ENCODE measurements at regions not wholly inside any gene's neighbourhood (a gene's known extent, or its start where the extent isn't known, plus 50 kb on each side); places are given as distances from the start of the nearest gene placed in this dataset.

DNA sequence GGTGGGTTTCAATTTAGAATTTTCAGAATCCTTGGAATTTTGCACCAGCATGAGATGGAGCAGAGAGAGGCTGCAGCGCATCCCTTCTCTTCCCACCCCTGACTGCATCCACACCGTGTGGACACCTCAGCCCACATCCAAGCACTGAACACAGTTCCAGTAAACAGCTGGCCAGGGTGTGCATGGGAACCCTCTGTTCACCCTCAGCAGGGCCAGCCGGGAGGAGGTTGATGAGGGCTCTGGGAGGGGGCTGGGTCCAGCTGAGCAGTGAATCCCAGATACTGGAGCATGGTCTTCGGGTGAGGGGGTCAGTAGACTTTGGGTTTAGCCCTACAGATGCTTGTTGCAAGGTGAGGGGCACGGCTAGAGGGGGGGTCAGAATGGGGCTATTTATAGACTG is 85.8 kb downstream of the RPLP1 start:
- H3K9me3 ChIP-seq = no peaks in the 10 kb centered on the region
- intact Hi-C loops (cut with DNase I) = no loop called here
- H3K36me3 ChIP-seq = no peaks in the 10 kb centered on the region
- H3K4me3 ChIP-seq = no peak overlapping the region
- TF ChIP-seq, protein P1, sequence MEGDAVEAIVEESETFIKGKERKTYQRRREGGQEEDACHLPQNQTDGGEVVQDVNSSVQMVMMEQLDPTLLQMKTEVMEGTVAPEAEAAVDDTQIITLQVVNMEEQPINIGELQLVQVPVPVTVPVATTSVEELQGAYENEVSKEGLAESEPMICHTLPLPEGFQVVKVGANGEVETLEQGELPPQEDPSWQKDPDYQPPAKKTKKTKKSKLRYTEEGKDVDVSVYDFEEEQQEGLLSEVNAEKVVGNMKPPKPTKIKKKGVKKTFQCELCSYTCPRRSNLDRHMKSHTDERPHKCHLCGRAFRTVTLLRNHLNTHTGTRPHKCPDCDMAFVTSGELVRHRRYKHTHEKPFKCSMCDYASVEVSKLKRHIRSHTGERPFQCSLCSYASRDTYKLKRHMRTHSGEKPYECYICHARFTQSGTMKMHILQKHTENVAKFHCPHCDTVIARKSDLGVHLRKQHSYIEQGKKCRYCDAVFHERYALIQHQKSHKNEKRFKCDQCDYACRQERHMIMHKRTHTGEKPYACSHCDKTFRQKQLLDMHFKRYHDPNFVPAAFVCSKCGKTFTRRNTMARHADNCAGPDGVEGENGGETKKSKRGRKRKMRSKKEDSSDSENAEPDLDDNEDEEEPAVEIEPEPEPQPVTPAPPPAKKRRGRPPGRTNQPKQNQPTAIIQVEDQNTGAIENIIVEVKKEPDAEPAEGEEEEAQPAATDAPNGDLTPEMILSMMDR (IDR thresholded peaks at IDR 0.05) = no peak
- DNase-seq (ENCODE audit: low spot score in 2 of 2) = no peak
- H3K4me1 ChIP-seq = no peaks in the 10 kb centered on the region
- H3K27ac ChIP-seq = no peak overlapping the region
- no peaks in the 10 kb centered on the region for H3K27me3 ChIP-seq

DNA sequence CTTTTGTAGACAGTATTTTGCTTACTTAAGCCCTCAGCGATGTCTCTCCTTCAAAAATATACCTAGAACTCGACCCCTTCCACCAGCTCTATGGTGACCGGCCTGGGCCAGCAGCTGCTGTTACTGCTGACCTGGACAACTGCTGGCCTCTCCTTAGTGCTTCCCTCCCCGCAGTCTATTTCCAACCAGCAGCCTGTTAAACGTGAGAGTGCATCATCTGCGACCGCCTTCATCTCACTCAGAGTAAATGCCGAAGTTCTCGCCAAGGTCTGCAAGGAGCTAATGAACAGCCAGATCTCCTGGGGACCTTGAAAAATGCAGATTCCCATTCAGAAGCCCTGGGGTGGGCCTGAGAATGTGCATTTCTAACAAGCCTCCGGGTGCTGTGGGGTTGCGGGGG is 86.7 kb downstream of the RPLP1 start:
- H3K36me3 ChIP-seq = no peaks in the 10 kb centered on the region
- TF ChIP-seq, protein P1 (IDR thresholded peaks at IDR 0.05) = no peak
- H3K4me3 ChIP-seq = no peak overlapping the region
- intact Hi-C loops (cut with DNase I) = no loop called here
- H3K27ac ChIP-seq = no peak overlapping the region
- DNase-seq (ENCODE audit: low spot score in 2 of 2) = no peak
- H3K4me1 ChIP-seq = no peaks in the 10 kb centered on the region
- H3K27me3 ChIP-seq = no peaks in the 10 kb centered on the region
- H3K9me3 ChIP-seq = no peaks in the 10 kb centered on the region

GRCh38 chr15:69540622-69541021 is 88.0 kb downstream of the RPLP1 start:
- TF ChIP-seq, protein P1 (IDR thresholded peaks at IDR 0.05) = no peak
- Histone ChIP-seq H3K27ac (no peak overlapping the region), H3K4me3 (no peak overlapping the region), H3K36me3 (no peaks in the 10 kb centered on the region), H3K9me3 (no peaks in the 10 kb centered on the region), H3K27me3 (no peaks in the 10 kb centered on the region), H3K4me1 (no peaks in the 10 kb centered on the region)
- no peak for DNase-seq (ENCODE audit: low spot score in 2 of 2)
- intact Hi-C loops (cut with DNase I) = no loop called here

DNA sequence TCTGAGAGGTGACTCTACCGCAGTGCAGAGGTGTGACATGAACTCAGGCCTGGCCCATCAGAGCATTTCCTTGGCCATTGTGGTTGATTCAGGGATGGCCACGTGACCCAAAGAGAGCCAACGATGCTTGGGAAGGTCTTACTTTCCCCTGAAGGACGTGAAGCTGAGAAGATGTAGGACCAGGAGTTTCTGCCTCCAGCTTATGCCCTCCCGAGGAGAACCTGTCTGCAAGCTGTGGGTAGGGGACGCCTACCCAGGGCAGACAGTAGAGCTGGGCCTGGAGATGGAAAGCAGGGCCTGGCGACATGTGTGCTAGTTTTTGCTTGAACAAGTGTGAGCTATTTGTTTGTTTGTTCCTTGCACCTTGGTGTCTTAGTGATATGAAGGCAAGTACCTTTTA is 89.4 kb downstream of the RPLP1 start:
- intact Hi-C loops (cut with DNase I) = no loop called here
- Histone ChIP-seq H3K4me1 (no peaks in the 10 kb centered on the region), H3K4me3 (no peak overlapping the region), H3K27ac (no peak overlapping the region), H3K27me3 (no peaks in the 10 kb centered on the region), H3K36me3 (no peaks in the 10 kb centered on the region), H3K9me3 (no peaks in the 10 kb centered on the region)
- TF ChIP-seq, protein P1 (IDR thresholded peaks at IDR 0.05) = no peak
- no peak for DNase-seq (ENCODE audit: low spot score in 2 of 2)

GRCh38 chr15:69543681-69544364 is 91.2 kb downstream of the RPLP1 start:
- no peaks in the 10 kb centered on the region for H3K27me3 ChIP-seq
- no peak overlapping the region for H3K27ac ChIP-seq
- no peaks in the 10 kb centered on the region for H3K4me1 ChIP-seq
- no peak for DNase-seq (ENCODE audit: low spot score in 2 of 2)
- TF ChIP-seq, protein P1 (IDR thresholded peaks at IDR 0.05) = no peak
- H3K9me3 ChIP-seq = no peaks in the 10 kb centered on the region
- H3K4me3 ChIP-seq = no peak overlapping the region
- no peaks in the 10 kb centered on the region for H3K36me3 ChIP-seq
- intact Hi-C loops (cut with DNase I) = no loop called here
